Astrocyte of the spinal cord (primary cell): ENCODE measurements at regions not wholly inside any gene's neighbourhood (a gene's known extent, or its start where the extent isn't known, plus 50 kb on each side); places are given as distances from the start of the nearest gene placed in this dataset.

Source experiments
- DNase-seq: peaks from one replicate; pipeline ENCODE4 v3.0.0; 2011; ENCODE audit warnings: low read depth, low spot score
- H3K4me3 ChIP-seq: 2 replicates; pipeline ENCODE4 v1.5.1; 2011; ENCODE audit warnings: low read depth, mild to moderate bottlenecking, low read length, moderate library complexity
- in situ Hi-C: cut with HindIII; loops from 2 replicates; pipeline ENCODE4 v1.10.0; 2017; ENCODE audit warnings: low sequenced_read_pairs
- TF ChIP-seq, protein P1 (sequence below): IDR thresholded peaks from 2 replicates; pipeline ENCODE4 v1.5.1; 2012; ENCODE audit warnings: low read depth, mild to moderate bottlenecking, low read length, inconsistent platforms

DNA sequence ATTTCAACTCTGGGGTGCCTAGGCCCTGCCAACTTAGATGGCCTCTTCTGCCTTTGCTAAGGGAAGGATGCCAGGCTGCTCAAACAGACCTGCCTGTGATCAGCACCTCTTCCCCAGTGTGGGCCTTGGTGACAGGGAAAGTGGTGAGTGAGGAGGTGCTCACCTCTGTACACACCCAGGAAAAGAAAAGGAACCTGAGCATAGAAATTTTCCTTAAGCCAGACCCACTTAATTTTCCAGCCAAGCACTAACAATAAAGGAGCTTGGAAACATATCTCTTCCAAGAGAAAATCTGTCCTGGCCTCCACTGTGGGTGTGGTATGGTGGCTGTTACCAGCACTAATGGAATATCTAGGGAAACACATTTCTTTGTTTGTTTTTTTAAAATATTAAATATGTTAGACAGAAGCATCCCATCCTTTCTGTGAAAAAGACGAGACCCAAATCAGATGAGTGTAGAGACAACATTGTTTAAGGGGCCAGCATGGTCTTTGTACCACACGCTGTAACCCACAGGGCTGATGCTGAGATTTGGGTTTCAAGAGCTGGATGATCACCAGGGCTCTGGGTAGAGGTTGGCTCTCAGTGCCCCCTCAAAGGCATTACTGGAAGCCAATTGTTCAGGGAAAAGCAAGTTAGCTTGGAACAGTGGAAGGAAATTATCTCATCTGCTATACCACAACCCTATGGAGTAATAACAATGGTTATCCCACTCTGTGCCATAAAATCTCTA is 472.2 kb downstream of the INSC start:
- in situ Hi-C loops: no loop called here
- DNase-seq: no peak
- H3K4me3 ChIP-seq: no peak overlapping the region
- TF ChIP-seq, protein P1, sequence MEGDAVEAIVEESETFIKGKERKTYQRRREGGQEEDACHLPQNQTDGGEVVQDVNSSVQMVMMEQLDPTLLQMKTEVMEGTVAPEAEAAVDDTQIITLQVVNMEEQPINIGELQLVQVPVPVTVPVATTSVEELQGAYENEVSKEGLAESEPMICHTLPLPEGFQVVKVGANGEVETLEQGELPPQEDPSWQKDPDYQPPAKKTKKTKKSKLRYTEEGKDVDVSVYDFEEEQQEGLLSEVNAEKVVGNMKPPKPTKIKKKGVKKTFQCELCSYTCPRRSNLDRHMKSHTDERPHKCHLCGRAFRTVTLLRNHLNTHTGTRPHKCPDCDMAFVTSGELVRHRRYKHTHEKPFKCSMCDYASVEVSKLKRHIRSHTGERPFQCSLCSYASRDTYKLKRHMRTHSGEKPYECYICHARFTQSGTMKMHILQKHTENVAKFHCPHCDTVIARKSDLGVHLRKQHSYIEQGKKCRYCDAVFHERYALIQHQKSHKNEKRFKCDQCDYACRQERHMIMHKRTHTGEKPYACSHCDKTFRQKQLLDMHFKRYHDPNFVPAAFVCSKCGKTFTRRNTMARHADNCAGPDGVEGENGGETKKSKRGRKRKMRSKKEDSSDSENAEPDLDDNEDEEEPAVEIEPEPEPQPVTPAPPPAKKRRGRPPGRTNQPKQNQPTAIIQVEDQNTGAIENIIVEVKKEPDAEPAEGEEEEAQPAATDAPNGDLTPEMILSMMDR: no peak

- no peak overlapping the region for H3K4me3 ChIP-seq
- DNase-seq: no peak
- TF ChIP-seq, protein P1: no peak
- in situ Hi-C loops: no loop called here
These were observed 474.4 kb downstream of the INSC start for GRCh38 chr11:15589070-15589626.

DNA sequence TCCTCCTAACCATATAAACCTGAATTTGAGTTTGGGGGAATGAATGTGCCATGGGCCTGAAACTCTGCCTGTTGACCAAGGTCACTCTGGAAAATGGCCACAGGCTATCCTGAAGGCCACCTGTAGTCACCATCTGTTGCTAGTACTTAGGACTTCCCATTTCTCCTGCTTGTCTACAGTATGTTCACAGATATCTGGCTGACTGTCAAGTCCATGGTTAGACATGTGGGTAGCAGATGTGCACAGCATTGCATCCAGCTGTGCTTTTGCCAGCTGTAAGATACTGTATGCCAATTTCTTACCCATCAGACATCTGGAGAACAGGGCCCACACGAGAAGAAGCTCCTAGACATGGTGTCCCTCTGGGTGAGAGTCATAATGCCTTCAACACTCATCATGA is 475.4 kb downstream of the INSC start:
- DNase-seq: no peak
- in situ Hi-C loops: no loop called here
- TF ChIP-seq, protein P1: no peak
- H3K4me3 ChIP-seq: no peak overlapping the region

- TF ChIP-seq, protein P1: no peak
- H3K4me3 ChIP-seq: no peak overlapping the region
- no peak for DNase-seq
- in situ Hi-C loops: no loop called here
These were observed 476.4 kb downstream of the INSC start for GRCh38 chr11:15591112-15591537.

- no peak overlapping the region for H3K4me3 ChIP-seq
- TF ChIP-seq, protein P1: no peak
- no peak for DNase-seq
- in situ Hi-C loops: no loop called here
These were observed 479.9 kb downstream of the INSC start for GRCh38 chr11:15594607-15595006.

DNA sequence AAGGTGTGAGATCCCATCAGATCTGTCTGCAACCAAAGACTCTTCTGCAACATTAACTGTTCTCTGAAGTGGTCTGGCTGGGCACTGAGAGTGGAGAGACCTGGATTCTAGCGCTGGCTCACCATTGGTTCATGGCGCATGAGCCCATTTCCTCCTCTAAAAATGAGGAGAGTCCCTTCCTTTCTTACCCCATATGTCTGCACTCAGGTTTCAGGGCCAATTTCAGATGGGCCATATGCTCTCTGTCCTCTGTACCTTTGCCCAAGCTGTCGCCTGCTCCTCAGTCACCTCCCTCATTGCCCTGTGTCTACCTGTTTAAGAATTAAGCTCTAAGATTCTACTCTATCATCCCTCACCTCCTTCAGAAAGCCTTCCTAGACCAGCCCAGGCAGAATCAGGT is 484.7 kb downstream of the INSC start:
- DNase-seq: no peak
- H3K4me3 ChIP-seq: no peak overlapping the region
- TF ChIP-seq, protein P1: no peak
- in situ Hi-C loops: no loop called here
